IMR-90 (cell line): ENCODE measurements at regions not wholly inside any gene's neighbourhood (a gene's known extent, or its start where the extent isn't known, plus 50 kb on each side); places are given as distances from the start of the nearest gene placed in this dataset.

Experiments
- ATAC-seq: fragments of 200-7000 bp; cut with Tn5 transposase; 2 replicates; pipeline ENCODE4 v1.9.1; 2020; ENCODE audit warnings: low read depth, mild to moderate bottlenecking, moderate library complexity
- BruUV-seq: library from RNA; stranded (reverse); fragments of 400-500 nt; replicated peaks from 2 replicates; lab custom pipeline; 2021; lab: Mats Ljungman, UMichigan
- CTCF ChIA-PET: fragments of 300-600 bp; formaldehyde crosslinking; extraction: SDS; loops from one replicate; lab custom pipeline; 2021; ENCODE audit warnings: antibody characterized with exemption; lab: Yijun Ruan, JAX
- POLR2A ChIA-PET: fragments of 300-600 bp; sonication (Branson Sonifier 250); formaldehyde crosslinking; loops from one replicate; lab custom pipeline; 2022; ENCODE audit warnings: antibody characterized with exemption; ENCODE audit not compliant: unreplicated experiment; lab: Charles Lee
- DNase-seq: peaks from one replicate; pipeline ENCODE4 v3.0.0; 2013
- H2AFZ ChIP-seq: replicated peaks from 2 replicates; pipeline ENCODE3; 2013; ENCODE audit warnings: low read length, mild to moderate bottlenecking; ENCODE audit not compliant: poor library complexity
- H2AK5ac ChIP-seq: 2 replicates; pipeline ENCODE4 v1.6.1; 2013; ENCODE audit warnings: low read depth, low read length, inconsistent platforms
- H2AK9ac ChIP-seq: replicated peaks from 2 replicates; pipeline ENCODE3; 2013; ENCODE audit warnings: mild to moderate bottlenecking, low read depth, low read length, moderate library complexity; ENCODE audit not compliant: poor library complexity
- H2BK120ac ChIP-seq: 2 replicates; pipeline ENCODE4 v1.6.1; 2013; ENCODE audit warnings: low read depth, low read length, inconsistent platforms
- H2BK15ac ChIP-seq: 3 replicates; pipeline ENCODE4 v1.6.1; 2013; ENCODE audit warnings: low read depth, low read length, inconsistent platforms
- H2BK20ac ChIP-seq: 2 replicates; pipeline ENCODE4 v1.6.1; 2013; ENCODE audit warnings: low read depth, mild to moderate bottlenecking, inconsistent platforms, low read length, moderate library complexity
- H2BK5ac ChIP-seq: 2 replicates; pipeline ENCODE4 v1.6.1; 2013; ENCODE audit warnings: mild to moderate bottlenecking, low read depth, low read length, inconsistent platforms; ENCODE audit not compliant: poor library complexity, severe bottlenecking
- H3K14ac ChIP-seq: replicated peaks from 2 replicates; pipeline ENCODE4 v1.6.1; 2013; ENCODE audit warnings: low read depth, low read length, inconsistent platforms
- H3K18ac ChIP-seq: 2 replicates; pipeline ENCODE4 v1.6.1; 2013; ENCODE audit warnings: low read depth, low read length, control low read depth
- H3K23ac ChIP-seq: 2 replicates; pipeline ENCODE4 v1.6.1; 2013; ENCODE audit warnings: low read depth, low read length, inconsistent platforms
- H3K27ac ChIP-seq: 2 replicates; pipeline ENCODE4 v1.5.1; 2013; ENCODE audit warnings: mild to moderate bottlenecking, control low read depth, low read length; ENCODE audit not compliant: insufficient read depth
- H3K27me3 ChIP-seq: 2 replicates; pipeline ENCODE4 v1.6.1; 2013; ENCODE audit warnings: low read length; ENCODE audit not compliant: control insufficient read depth, insufficient read depth
- H3K36me3 ChIP-seq: 2 replicates; pipeline ENCODE4 v1.6.1; 2013; ENCODE audit warnings: low read length, mixed read lengths; ENCODE audit not compliant: control insufficient read depth, insufficient read depth
- H3K4ac ChIP-seq: 2 replicates; pipeline ENCODE4 v1.6.1; 2013; ENCODE audit warnings: low read depth, low read length, inconsistent platforms
- H3K4me1 ChIP-seq: 2 replicates; pipeline ENCODE4 v1.6.1; 2013; ENCODE audit warnings: low read length, mixed read lengths; ENCODE audit not compliant: control insufficient read depth, insufficient read depth
- H3K4me2 ChIP-seq: 2 replicates; pipeline ENCODE4 v1.6.1; 2013; ENCODE audit warnings: low read depth, mild to moderate bottlenecking, control low read depth, low read length, moderate library complexity
- H3K4me3 ChIP-seq: 2 replicates; pipeline ENCODE4 v1.5.1; 2013; ENCODE audit warnings: low read depth, mild to moderate bottlenecking, control low read depth, low read length, moderate library complexity; ENCODE audit not compliant: insufficient read depth
- H3K56ac ChIP-seq: 2 replicates; pipeline ENCODE4 v1.6.1; 2013; ENCODE audit warnings: low read length, inconsistent platforms; ENCODE audit not compliant: insufficient read depth; ENCODE audit errors: extremely low read depth
- H3K79me1 ChIP-seq, 2 experiments: 2 replicates each; pipeline ENCODE4 v1.6.1; 2013; ENCODE audit warnings: low read length in 2 of 2, inconsistent platforms in 1 of 2, low read depth in 1 of 2
- H3K9ac ChIP-seq: 2 replicates; pipeline ENCODE4 v1.6.1; 2013; ENCODE audit warnings: low read depth, low read length, control low read depth
- H3K9me1 ChIP-seq: 2 replicates; pipeline ENCODE4 v1.6.1; 2013; ENCODE audit warnings: low read length, inconsistent platforms; ENCODE audit not compliant: insufficient read depth
- H3K9me3 ChIP-seq: 2 replicates; pipeline ENCODE4 v1.6.1; 2013; ENCODE audit warnings: low read length; ENCODE audit not compliant: control insufficient read depth, insufficient read depth
- H4K20me1 ChIP-seq: 2 replicates; pipeline ENCODE4 v1.6.1; 2013; ENCODE audit warnings: low read length, inconsistent platforms; ENCODE audit not compliant: insufficient read depth
- H4K5ac ChIP-seq: 2 replicates; pipeline ENCODE4 v1.6.1; 2013; ENCODE audit warnings: mild to moderate bottlenecking, low read depth, low read length, control low read depth
- H4K8ac ChIP-seq, 2 experiments: 2 replicates each; pipeline ENCODE4 v1.6.1; 2013; ENCODE audit warnings: low read depth in 2 of 2, low read length in 2 of 2, control low read depth in 1 of 2, inconsistent platforms in 1 of 2
- H4K91ac ChIP-seq: 2 replicates; pipeline ENCODE4 v1.6.1; 2013; ENCODE audit warnings: low read depth, low read length, inconsistent platforms; ENCODE audit not compliant: insufficient read depth
- CHD1 ChIP-seq: IDR thresholded peaks from 2 replicates; pipeline ENCODE4 v1.6.1; 2012; ENCODE audit warnings: low read depth, low read length, improper control_type of control experiment
- MAZ ChIP-seq: IDR thresholded peaks from 2 replicates; pipeline ENCODE4 v1.6.1; 2012; ENCODE audit warnings: low read depth, mild to moderate bottlenecking, low read length, improper control_type of control experiment, moderate library complexity, borderline replicate concordance
- WGBS, 2 experiments: methylation state at CpG; one replicate each; pipeline versions ENCODE4 v1.1.5 to v1.1.7; 2013; ENCODE audit warnings: missing lambda C conversion rate in 2 of 2; ENCODE audit not compliant: insufficient read length in 1 of 2; ENCODE audit errors: extremely low coverage in 2 of 2; 5-methylcytosine and 5-hydroxymethylcytosine counted together
- dilution Hi-C: fragments of 300-500 bp; cut with HindIII; formaldehyde crosslinking; loops from one replicate; pipeline ENCODE4 v1.14.3; 2018; ENCODE audit warnings: low sequenced_read_pairs; ENCODE audit not compliant: unreplicated experiment
- in situ Hi-C: fragments of 300-500 bp; cut with MboI; formaldehyde crosslinking; loops from 3 replicates; pipeline ENCODE4 v1.14.3; 2019; ENCODE audit warnings: low sequenced_read_pairs, inconsistent platforms, mixed read lengths
- intact Hi-C: fragments of 100-400 bp; cut with micrococcal nuclease; formaldehyde crosslinking; loops from 2 replicates; pipeline ENCODE4 v1.10.0; 2022

DNA sequence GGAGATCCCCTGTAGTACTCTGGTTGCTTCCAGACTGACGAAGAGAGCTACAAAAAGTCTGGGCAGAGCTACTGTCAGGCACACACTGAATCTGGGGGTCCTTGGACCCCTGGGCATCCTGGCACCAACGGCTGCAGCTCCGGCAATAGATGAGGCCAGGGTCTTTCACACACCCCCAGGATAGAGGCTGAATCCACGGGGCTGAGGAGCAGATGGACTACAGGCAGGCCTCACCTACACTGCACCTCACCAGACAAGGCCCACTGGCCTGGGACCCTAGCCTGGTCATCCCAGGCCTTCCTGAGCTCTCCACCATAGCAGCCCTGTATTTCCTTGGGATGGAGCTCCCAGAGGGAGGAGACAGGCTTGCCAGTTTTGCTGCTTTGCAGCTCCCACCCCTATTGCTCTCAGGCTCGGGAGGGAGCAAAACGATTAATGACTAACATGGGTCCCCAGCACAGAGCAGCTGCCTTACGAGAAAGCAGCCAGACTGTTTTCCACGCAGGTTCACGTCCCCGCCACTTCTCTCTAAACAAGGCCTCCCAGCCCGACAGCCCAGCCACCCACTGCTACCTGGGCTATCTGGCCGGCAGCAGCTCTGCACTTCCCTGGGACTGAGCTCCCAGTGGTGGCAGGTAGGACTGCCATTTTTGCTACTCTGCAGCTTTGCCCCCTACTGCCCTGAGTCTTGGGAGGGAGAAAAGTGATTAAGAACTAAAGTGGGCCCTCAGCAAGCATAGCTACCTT, 1022.5 kb upstream of the ADGRL2 start:
- POLR2A ChIA-PET: no interaction called here
- intact Hi-C loops: no loop called here
- Histone ChIP-seq H4K20me1 (no peaks in the 10 kb centered on the region), H4K5ac (no peak overlapping the region), H3K4me2 (no peak overlapping the region), H3K27ac (no peak overlapping the region), H3K9me3 (no peaks in the 10 kb centered on the region; the same call in 1 of the 2 replicates), H3K27me3 (no peaks in the 10 kb centered on the region), H2BK20ac (no peak overlapping the region), H3K9ac (no peak overlapping the region), H3K36me3 (no peaks in the 10 kb centered on the region), H3K4ac (no peak overlapping the region), H2AK9ac (no peak overlapping the region), H3K79me1 (no peaks in the 10 kb centered on the region), H3K18ac (no peak overlapping the region), H3K4me1 (no peaks in the 10 kb centered on the region), H4K8ac (no peak overlapping the region), H3K9me1 (no peaks in the 10 kb centered on the region), H3K56ac (no peak overlapping the region), H2BK15ac (no peak overlapping the region), H3K14ac (no peak overlapping the region), H2BK5ac (no peak overlapping the region), H2AFZ (no peak overlapping the region), H2BK120ac (no peak overlapping the region), H4K91ac (no peak overlapping the region), H3K4me3 (no peak overlapping the region), H2AK5ac (no peak overlapping the region), H3K23ac (no peak overlapping the region)
- dilution Hi-C loops: no loop called here
- no peak for TF ChIP-seq MAZ
- no peak for TF ChIP-seq CHD1
- DNase-seq (no peak), ATAC-seq (no peak)
- no TSS peak for BruUV-seq
- CTCF ChIA-PET: no interaction called here
- WGBS, 2 experiments: 94% methylated on average over 7 of the region's 12 CpGs; no CpG with 5 or more reads in 1 of the 2 experiments
- in situ Hi-C loops: no loop called here
